Esophagus squamous epithelium (tissue), 4 donors: ENCODE measurements at regions not wholly inside any gene's neighbourhood (a gene's known extent, or its start where the extent isn't known, plus 50 kb on each side); places are given as distances from the start of the nearest gene placed in this dataset.

Experiments used
- CTCF ChIP-seq, 6 experiments: fragments of 450-650 bp in 4 of 6; fragments of 200-600 bp in 2 of 6; sonication (generic) in 2 of 6; IDR thresholded peaks; one replicate each; pipeline ENCODE4 v1.5.1; 2016 to 2019; ENCODE audit warnings: antibody characterized with exemption in 6 of 6, mild to moderate bottlenecking in 4 of 6, moderate library complexity in 4 of 6
- POLR2A ChIP-seq, 4 donors: fragments of 450-650 bp; IDR thresholded peaks; one replicate each; pipeline ENCODE4 v1.6.1; 2017; ENCODE audit warnings: antibody characterized with exemption in 4 of 4, mild to moderate bottlenecking in 4 of 4, moderate library complexity in 3 of 4

DNA sequence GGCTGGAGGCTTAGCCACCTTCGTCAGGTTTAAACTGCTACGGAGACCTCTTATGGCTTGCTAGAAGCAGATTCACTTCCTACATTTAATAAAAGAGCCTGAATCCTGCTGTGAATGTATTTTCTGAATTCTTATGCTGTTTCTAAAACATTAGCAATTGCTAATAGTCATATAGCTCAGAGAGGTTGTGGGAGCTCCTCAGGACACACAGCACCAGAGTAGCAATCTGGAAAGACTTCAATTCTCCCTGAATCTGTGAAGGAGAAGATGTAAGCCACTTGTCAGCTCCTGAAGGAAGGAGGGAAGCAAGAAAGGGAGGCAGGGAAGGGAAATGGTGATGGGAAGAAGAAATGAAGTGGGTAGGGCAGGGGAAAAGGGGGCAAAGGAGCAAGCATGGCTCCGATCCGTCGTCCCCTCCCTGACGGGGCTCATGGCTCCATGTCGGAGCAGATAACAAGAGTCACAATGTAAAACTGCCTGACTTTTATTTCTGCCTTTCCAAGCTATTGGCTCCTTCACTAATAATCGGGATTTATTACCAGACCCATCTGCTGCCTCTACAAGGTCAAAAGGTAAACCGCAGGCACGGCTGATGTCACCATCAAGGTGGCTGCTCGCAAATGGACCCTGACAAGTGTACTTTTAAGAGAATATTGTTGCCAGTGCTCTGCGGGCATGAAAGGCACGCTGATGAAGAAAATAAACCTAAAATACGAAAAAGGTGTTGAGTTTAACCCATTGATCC lies 656.0 kb upstream of the SALL3 start:
- TF ChIP-seq CTCF (IDR thresholded peaks at IDR 0.05), result no peak
- TF ChIP-seq POLR2A (IDR thresholded peaks at IDR 0.05), result no peak
